Stomach smooth muscle (tissue), 2 donors: ENCODE measurements at regions not wholly inside any gene's neighbourhood (a gene's known extent, or its start where the extent isn't known, plus 50 kb on each side); places are given as distances from the start of the nearest gene placed in this dataset.

Source experiments
- H3K27ac ChIP-seq: one replicate; pipeline ENCODE4 v1.7.0; 2013; ENCODE audit warnings: mild to moderate bottlenecking, low read length, inconsistent platforms
- H3K27me3 ChIP-seq, 2 donors: one replicate each; pipeline ENCODE4 v1.7.0; 2013; ENCODE audit warnings: low read length in 2 of 2; ENCODE audit not compliant: insufficient read depth in 2 of 2, control insufficient read depth in 1 of 2
- H3K36me3 ChIP-seq, 2 donors: one replicate each; pipeline ENCODE4 v1.7.0; 2013; ENCODE audit warnings: low read length in 2 of 2; ENCODE audit not compliant: control insufficient read depth in 2 of 2, insufficient read depth in 2 of 2
- H3K4me1 ChIP-seq: one replicate; pipeline ENCODE4 v1.7.0; 2013; ENCODE audit warnings: low read length; ENCODE audit not compliant: control insufficient read depth, insufficient read depth
- H3K4me3 ChIP-seq, 2 donors: one replicate each; pipeline ENCODE4 v1.7.0; 2013; ENCODE audit warnings: low read length in 2 of 2
- H3K9ac ChIP-seq, 2 donors: one replicate each; pipeline ENCODE4 v1.7.0; 2013; ENCODE audit warnings: low read length in 2 of 2, mild to moderate bottlenecking in 1 of 2
- H3K9me3 ChIP-seq, 2 donors: one replicate each; pipeline ENCODE4 v1.7.0; 2013; ENCODE audit warnings: low read length in 2 of 2; ENCODE audit not compliant: control insufficient read depth in 2 of 2
- donor health status: healthy.
- donor health status: Pancreatic carcinoma.

GRCh38 chr2:220157312-220157711 is 529.9 kb downstream of the SLC4A3 start:
- Histone ChIP-seq H3K9me3 (no peaks in the 10 kb centered on the region), H3K27ac (no peak overlapping the region), H3K4me1 (no peaks in the 10 kb centered on the region)

GRCh38 chr2:220159738-220160137 is 532.3 kb downstream of the SLC4A3 start:
- no peak overlapping the region for H3K4me3 ChIP-seq
- H3K27ac ChIP-seq = no peak overlapping the region
- no peaks in the 10 kb centered on the region for H3K27me3 ChIP-seq

More at GRCh38 chr2:220157312-220157711, 529.9 kb downstream of the SLC4A3 start:
- Histone ChIP-seq H3K9ac (no peak overlapping the region), H3K4me3 (no peak overlapping the region), H3K27me3 (no peaks in the 10 kb centered on the region), H3K36me3 (no peaks in the 10 kb centered on the region)

GRCh38 chr2:220162320-220162719 is 534.9 kb downstream of the SLC4A3 start:
- Histone ChIP-seq H3K9ac (no peak overlapping the region), H3K36me3 (no peaks in the 10 kb centered on the region), H3K9me3 (no peaks in the 10 kb centered on the region), H3K4me3 (no peak overlapping the region), H3K4me1 (no peaks in the 10 kb centered on the region), H3K27ac (no peak overlapping the region), H3K27me3 (no peaks in the 10 kb centered on the region)

More at GRCh38 chr2:220159738-220160137, 532.3 kb downstream of the SLC4A3 start:
- Histone ChIP-seq H3K9ac (no peak overlapping the region), H3K9me3 (no peaks in the 10 kb centered on the region), H3K4me1 (no peaks in the 10 kb centered on the region), H3K36me3 (no peaks in the 10 kb centered on the region)

GRCh38 chr2:220163486-220163885 is 536.1 kb downstream of the SLC4A3 start:
- no peaks in the 10 kb centered on the region for H3K36me3 ChIP-seq
- H3K27ac ChIP-seq = no peak overlapping the region
- no peak overlapping the region for H3K9ac ChIP-seq
- H3K4me3 ChIP-seq = no peak overlapping the region
- no peaks in the 10 kb centered on the region for H3K9me3 ChIP-seq
- no peaks in the 10 kb centered on the region for H3K27me3 ChIP-seq
- no peaks in the 10 kb centered on the region for H3K4me1 ChIP-seq

GRCh38 chr2:220165401-220165800 is 538.0 kb downstream of the SLC4A3 start:
- no peak overlapping the region for H3K27ac ChIP-seq
- H3K27me3 ChIP-seq = no peaks in the 10 kb centered on the region
- H3K9ac ChIP-seq = no peak overlapping the region
- H3K9me3 ChIP-seq = no peaks in the 10 kb centered on the region
- no peak overlapping the region for H3K4me3 ChIP-seq
- H3K4me1 ChIP-seq = no peaks in the 10 kb centered on the region
- no peaks in the 10 kb centered on the region for H3K36me3 ChIP-seq

GRCh38 chr2:220166616-220167015 is 539.2 kb downstream of the SLC4A3 start:
- no peaks in the 10 kb centered on the region for H3K4me1 ChIP-seq
- H3K27me3 ChIP-seq = no peaks in the 10 kb centered on the region
- H3K36me3 ChIP-seq = no peaks in the 10 kb centered on the region
- H3K9me3 ChIP-seq = no peaks in the 10 kb centered on the region
- H3K27ac ChIP-seq = no peak overlapping the region
- H3K9ac ChIP-seq = no peak overlapping the region
- H3K4me3 ChIP-seq = no peak overlapping the region

- Histone ChIP-seq H3K36me3 (no peaks in the 10 kb centered on the region), H3K4me3 (no peak overlapping the region), H3K9ac (no peak overlapping the region)
These were observed 540.5 kb downstream of the SLC4A3 start for GRCh38 chr2:220167956-220168355.

GRCh38 chr2:220168891-220169546 is 541.6 kb downstream of the SLC4A3 start:
- Histone ChIP-seq H3K27ac (no peak overlapping the region), H3K4me3 (no peak overlapping the region), H3K9ac (no peak overlapping the region), H3K4me1 (no peaks in the 10 kb centered on the region), H3K36me3 (no peaks in the 10 kb centered on the region), H3K27me3 (no peaks in the 10 kb centered on the region), H3K9me3 (no peaks in the 10 kb centered on the region)

More at GRCh38 chr2:220167956-220168355, 540.5 kb downstream of the SLC4A3 start:
- H3K4me1 ChIP-seq = no peaks in the 10 kb centered on the region
- no peak overlapping the region for H3K27ac ChIP-seq
- no peaks in the 10 kb centered on the region for H3K9me3 ChIP-seq
- H3K27me3 ChIP-seq = no peaks in the 10 kb centered on the region

GRCh38 chr2:220174826-220175225 is 547.4 kb downstream of the SLC4A3 start:
- Histone ChIP-seq H3K9me3 (no peaks in the 10 kb centered on the region), H3K4me3 (no peak overlapping the region), H3K36me3 (no peaks in the 10 kb centered on the region), H3K27me3 (no peaks in the 10 kb centered on the region), H3K9ac (no peak overlapping the region), H3K27ac (no peak overlapping the region), H3K4me1 (no peaks in the 10 kb centered on the region)

GRCh38 chr2:220175967-220176366 is 548.5 kb downstream of the SLC4A3 start:
- Histone ChIP-seq H3K4me3 (no peak overlapping the region), H3K9me3 (no peaks in the 10 kb centered on the region), H3K27ac (no peak overlapping the region), H3K36me3 (no peaks in the 10 kb centered on the region), H3K9ac (no peak overlapping the region), H3K27me3 (no peaks in the 10 kb centered on the region), H3K4me1 (no peaks in the 10 kb centered on the region)

GRCh38 chr2:220178991-220179695 is 551.7 kb downstream of the SLC4A3 start:
- Histone ChIP-seq H3K27ac (no peak overlapping the region), H3K9ac (no peak overlapping the region), H3K27me3 (no peaks in the 10 kb centered on the region), H3K9me3 (no peaks in the 10 kb centered on the region), H3K36me3 (no peaks in the 10 kb centered on the region), H3K4me1 (no peaks in the 10 kb centered on the region), H3K4me3 (no peak overlapping the region)
